Hypothalamus (tissue), 51 donors: ENCODE measurements at regions not wholly inside any gene's neighbourhood (a gene's known extent, or its start where the extent isn't known, plus 50 kb on each side); places are given as distances from the start of the nearest gene placed in this dataset.

Experiments used
- DNase-seq, 51 donors: peaks; one replicate each; lab custom pipeline; 2025; lab: John Stamatoyannopoulos, UW

GRCh38 chr2:146239392-146240135 is 1605.3 kb upstream of the ACVR2A start:
- no peak for DNase-seq

GRCh38 chr2:146238254-146238966 is 1606.4 kb upstream of the ACVR2A start:
- no peak for DNase-seq

GRCh38 chr2:146235158-146235557 is 1609.7 kb upstream of the ACVR2A start:
- DNase-seq, result no peak

- no peak for DNase-seq
Measured at GRCh38 chr2:146229508-146230155, 1615.2 kb upstream of the ACVR2A start.

GRCh38 chr2:146228466-146229058 is 1616.3 kb upstream of the ACVR2A start:
- no peak for DNase-seq

GRCh38 chr2:146228020-146228393 is 1616.8 kb upstream of the ACVR2A start:
- no peak for DNase-seq

GRCh38 chr2:146227152-146228019 is 1617.4 kb upstream of the ACVR2A start:
- DNase-seq, result no peak

- DNase-seq, result no peak
Measured at GRCh38 chr2:146226077-146226476, 1618.8 kb upstream of the ACVR2A start.

GRCh38 chr2:146221826-146222225 is 1623.0 kb upstream of the ACVR2A start:
- no peak for DNase-seq

- no peak for DNase-seq
Measured at GRCh38 chr2:146220957-146221356, 1623.9 kb upstream of the ACVR2A start.

GRCh38 chr2:146214394-146214929 is 1630.4 kb upstream of the ACVR2A start:
- no peak for DNase-seq

- DNase-seq, result no peak
Measured at GRCh38 chr2:146213674-146214073, 1631.2 kb upstream of the ACVR2A start.

- no peak for DNase-seq
Measured at GRCh38 chr2:146212602-146213001, 1632.2 kb upstream of the ACVR2A start.

- no peak for DNase-seq
Measured at GRCh38 chr2:146209842-146210275, 1635.0 kb upstream of the ACVR2A start.

GRCh38 chr2:146207901-146208300 is 1636.9 kb upstream of the ACVR2A start:
- DNase-seq, result no peak

- no peak for DNase-seq
Measured at GRCh38 chr2:146207417-146207816, 1637.4 kb upstream of the ACVR2A start.

GRCh38 chr2:146203064-146203624 is 1641.7 kb upstream of the ACVR2A start:
- no peak for DNase-seq

- DNase-seq, result no peak
Measured at GRCh38 chr2:146193619-146194018, 1651.2 kb upstream of the ACVR2A start.

GRCh38 chr2:146189541-146189940 is 1655.3 kb upstream of the ACVR2A start:
- DNase-seq, result no peak

GRCh38 chr2:146173934-146174333 is 1654.0 kb upstream of the ZEB2 start:
- no peak for DNase-seq
